ENCODE measurements at regions not wholly inside any gene's neighbourhood (a gene's known extent, or its start where the extent isn't known, plus 50 kb on each side); places are given as distances from the start of the nearest gene placed in this dataset.

- H3K4me1 ChIP-seq, result no peaks in the 10 kb centered on the region
- no peak for DNase-seq
- H3K27ac ChIP-seq, result no peak overlapping the region
- no peaks in the 10 kb centered on the region for H3K36me3 ChIP-seq
- no peak overlapping the region for H3K4me3 ChIP-seq
- no peaks in the 10 kb centered on the region for H3K9me3 ChIP-seq
- intact Hi-C loops (cut with DNase I), result no loop called here
- H3K27me3 ChIP-seq, result no peaks in the 10 kb centered on the region
- no peak for ATAC-seq
- TF ChIP-seq CTCF (IDR thresholded peaks at IDR 0.05), result no peak
Observed at GRCh38 chr14:84436528-84436927, 1093.4 kb upstream of the FLRT2 start.

- H3K27ac ChIP-seq, result no peak overlapping the region
- no peaks in the 10 kb centered on the region for H3K4me1 ChIP-seq
Observed at GRCh38 chr14:84442521-84442920, 1087.4 kb upstream of the FLRT2 start.

GRCh38 chr14:84445486-84445885, 1084.5 kb upstream of the FLRT2 start:
- ATAC-seq, result no peak

More at GRCh38 chr14:84442521-84442920, 1087.4 kb upstream of the FLRT2 start:
- Histone ChIP-seq H3K4me3 (no peak overlapping the region), H3K36me3 (no peaks in the 10 kb centered on the region), H3K9me3 (no peaks in the 10 kb centered on the region), H3K27me3 (no peaks in the 10 kb centered on the region)
- intact Hi-C loops (cut with DNase I), result no loop called here
- DNase-seq (no peak), ATAC-seq (no peak)
- TF ChIP-seq CTCF (IDR thresholded peaks at IDR 0.05), result no peak

GRCh38 chr14:84446250-84446649, 1083.7 kb upstream of the FLRT2 start:
- Histone ChIP-seq H3K27me3 (no peaks in the 10 kb centered on the region), H3K4me1 (no peaks in the 10 kb centered on the region), H3K4me3 (no peak overlapping the region), H3K9me3 (no peaks in the 10 kb centered on the region), H3K36me3 (no peaks in the 10 kb centered on the region), H3K27ac (no peak overlapping the region)
- no peak for ATAC-seq
- intact Hi-C loops (cut with DNase I), result no loop called here
- TF ChIP-seq CTCF (IDR thresholded peaks at IDR 0.05), result no peak
- no peak for DNase-seq

More at GRCh38 chr14:84445486-84445885, 1084.5 kb upstream of the FLRT2 start:
- no peak for TF ChIP-seq CTCF (IDR thresholded peaks at IDR 0.05)
- Histone ChIP-seq H3K27me3 (no peaks in the 10 kb centered on the region), H3K27ac (no peak overlapping the region), H3K4me3 (no peak overlapping the region), H3K4me1 (no peaks in the 10 kb centered on the region), H3K9me3 (no peaks in the 10 kb centered on the region), H3K36me3 (no peaks in the 10 kb centered on the region)
- intact Hi-C loops (cut with DNase I), result no loop called here
- DNase-seq, result no peak

GRCh38 chr14:84453307-84453950, 1076.5 kb upstream of the FLRT2 start:
- H3K36me3 ChIP-seq, result no peaks in the 10 kb centered on the region
- H3K27me3 ChIP-seq, result no peaks in the 10 kb centered on the region
- no peak overlapping the region for H3K4me3 ChIP-seq
- no peaks in the 10 kb centered on the region for H3K4me1 ChIP-seq
- no peaks in the 10 kb centered on the region for H3K9me3 ChIP-seq
- no peak for DNase-seq
- no peak for TF ChIP-seq CTCF (IDR thresholded peaks at IDR 0.05)
- no peak for ATAC-seq
- intact Hi-C loops (cut with DNase I), result no loop called here
- no peak overlapping the region for H3K27ac ChIP-seq

GRCh38 chr14:84454114-84454513, 1075.8 kb upstream of the FLRT2 start:
- DNase-seq (no peak), ATAC-seq (no peak)
- Histone ChIP-seq H3K27ac (no peak overlapping the region), H3K36me3 (no peaks in the 10 kb centered on the region), H3K9me3 (no peaks in the 10 kb centered on the region), H3K4me1 (no peaks in the 10 kb centered on the region), H3K4me3 (no peak overlapping the region), H3K27me3 (no peaks in the 10 kb centered on the region)
- TF ChIP-seq CTCF (IDR thresholded peaks at IDR 0.05), result no peak
- intact Hi-C loops (cut with DNase I), result no loop called here
